Testis (tissue), 2 donors: ENCODE measurements at regions not wholly inside any gene's neighbourhood (a gene's known extent, or its start where the extent isn't known, plus 50 kb on each side); places are given as distances from the start of the nearest gene placed in this dataset.

Source experiments
- POLR2A ChIP-seq: fragments of 450-650 bp; IDR thresholded peaks from one replicate; pipeline ENCODE4 v1.6.1; 2017; ENCODE audit warnings: antibody characterized with exemption, mild to moderate bottlenecking, moderate library complexity
- TF ChIP-seq, protein P1 (sequence below), 3 experiments: fragments of 450-650 bp in 2 of 3; fragments of 200-600 bp in 1 of 3; sonication (generic) in 1 of 3; IDR thresholded peaks; one replicate each; pipeline ENCODE4 v1.5.1; 2016 to 2019; ENCODE audit warnings: antibody characterized with exemption in 3 of 3, mild to moderate bottlenecking in 2 of 3, moderate library complexity in 1 of 3

DNA sequence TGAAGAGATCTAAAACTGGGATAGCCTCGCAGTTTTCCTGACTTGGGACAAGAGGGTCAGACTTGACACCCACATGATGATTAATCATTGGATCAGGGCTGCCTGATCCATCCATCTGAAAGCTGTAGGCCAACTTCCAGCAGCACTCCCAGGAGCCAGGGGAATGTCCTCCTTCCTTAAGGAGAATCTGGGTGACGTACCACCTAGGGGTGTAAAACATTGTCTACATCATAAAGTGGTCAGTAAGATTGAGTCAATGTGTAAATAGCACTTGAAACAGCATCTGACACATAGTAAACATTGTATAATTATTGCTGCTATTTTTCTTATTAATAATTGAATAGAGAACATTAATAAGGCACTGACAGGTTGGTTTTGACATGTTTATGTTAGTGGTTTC, 392.8 kb downstream of the JRKL start:
- TF ChIP-seq, protein P1, sequence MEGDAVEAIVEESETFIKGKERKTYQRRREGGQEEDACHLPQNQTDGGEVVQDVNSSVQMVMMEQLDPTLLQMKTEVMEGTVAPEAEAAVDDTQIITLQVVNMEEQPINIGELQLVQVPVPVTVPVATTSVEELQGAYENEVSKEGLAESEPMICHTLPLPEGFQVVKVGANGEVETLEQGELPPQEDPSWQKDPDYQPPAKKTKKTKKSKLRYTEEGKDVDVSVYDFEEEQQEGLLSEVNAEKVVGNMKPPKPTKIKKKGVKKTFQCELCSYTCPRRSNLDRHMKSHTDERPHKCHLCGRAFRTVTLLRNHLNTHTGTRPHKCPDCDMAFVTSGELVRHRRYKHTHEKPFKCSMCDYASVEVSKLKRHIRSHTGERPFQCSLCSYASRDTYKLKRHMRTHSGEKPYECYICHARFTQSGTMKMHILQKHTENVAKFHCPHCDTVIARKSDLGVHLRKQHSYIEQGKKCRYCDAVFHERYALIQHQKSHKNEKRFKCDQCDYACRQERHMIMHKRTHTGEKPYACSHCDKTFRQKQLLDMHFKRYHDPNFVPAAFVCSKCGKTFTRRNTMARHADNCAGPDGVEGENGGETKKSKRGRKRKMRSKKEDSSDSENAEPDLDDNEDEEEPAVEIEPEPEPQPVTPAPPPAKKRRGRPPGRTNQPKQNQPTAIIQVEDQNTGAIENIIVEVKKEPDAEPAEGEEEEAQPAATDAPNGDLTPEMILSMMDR (IDR thresholded peaks at IDR 0.05): no peak
- TF ChIP-seq POLR2A: no peak
